VCaP (cell line): ENCODE measurements at regions not wholly inside any gene's neighbourhood (a gene's known extent, or its start where the extent isn't known, plus 50 kb on each side); places are given as distances from the start of the nearest gene placed in this dataset.

ENCODE experiments used
- H3K27ac ChIP-seq: fragments of 450-650 bp; 2 replicates; pipeline ENCODE4 v1.5.1; 2017
- TF ChIP-seq, protein P1 (sequence below): fragments of 450-650 bp; conservative IDR thresholded peaks from 2 replicates; pipeline ENCODE4 v1.5.1; 2017; ENCODE audit warnings: mild to moderate bottlenecking, moderate library complexity

DNA sequence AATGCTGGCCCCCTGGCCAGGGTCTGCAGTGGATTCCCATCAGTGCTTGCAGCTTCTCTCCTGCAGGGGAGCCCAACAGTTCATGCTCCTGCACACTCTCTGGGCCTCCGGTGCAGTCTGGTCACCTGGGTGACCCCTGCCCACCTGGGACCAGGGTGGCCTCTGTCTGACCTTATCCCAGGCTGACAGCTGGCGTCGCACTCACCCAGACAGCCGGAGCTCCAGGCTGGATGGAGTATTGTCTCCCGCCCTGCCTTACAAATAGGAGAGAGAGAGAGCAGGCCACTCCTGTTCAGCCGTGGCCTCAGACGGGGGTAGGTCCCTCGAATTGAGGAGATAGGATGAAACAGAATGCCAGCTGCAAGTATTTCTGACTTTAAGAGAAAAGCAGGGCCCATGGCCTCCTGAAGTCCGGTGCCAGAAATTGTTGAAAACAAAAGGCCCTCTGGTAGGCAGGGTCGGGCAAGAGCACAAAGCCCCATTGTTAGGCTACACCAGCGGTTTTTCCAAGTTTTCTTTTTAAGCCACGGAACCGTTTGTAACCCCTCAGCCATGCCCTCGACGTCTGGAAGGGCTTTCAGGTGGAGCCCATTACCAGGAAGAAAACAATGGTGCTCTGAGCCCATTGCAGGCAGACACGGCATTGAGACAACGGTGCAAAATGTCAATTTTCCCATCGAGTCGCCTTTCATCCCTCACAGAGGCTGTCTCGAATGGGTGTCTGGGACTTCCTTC, 258.4 kb downstream of the BCL11A start:
- TF ChIP-seq, protein P1, sequence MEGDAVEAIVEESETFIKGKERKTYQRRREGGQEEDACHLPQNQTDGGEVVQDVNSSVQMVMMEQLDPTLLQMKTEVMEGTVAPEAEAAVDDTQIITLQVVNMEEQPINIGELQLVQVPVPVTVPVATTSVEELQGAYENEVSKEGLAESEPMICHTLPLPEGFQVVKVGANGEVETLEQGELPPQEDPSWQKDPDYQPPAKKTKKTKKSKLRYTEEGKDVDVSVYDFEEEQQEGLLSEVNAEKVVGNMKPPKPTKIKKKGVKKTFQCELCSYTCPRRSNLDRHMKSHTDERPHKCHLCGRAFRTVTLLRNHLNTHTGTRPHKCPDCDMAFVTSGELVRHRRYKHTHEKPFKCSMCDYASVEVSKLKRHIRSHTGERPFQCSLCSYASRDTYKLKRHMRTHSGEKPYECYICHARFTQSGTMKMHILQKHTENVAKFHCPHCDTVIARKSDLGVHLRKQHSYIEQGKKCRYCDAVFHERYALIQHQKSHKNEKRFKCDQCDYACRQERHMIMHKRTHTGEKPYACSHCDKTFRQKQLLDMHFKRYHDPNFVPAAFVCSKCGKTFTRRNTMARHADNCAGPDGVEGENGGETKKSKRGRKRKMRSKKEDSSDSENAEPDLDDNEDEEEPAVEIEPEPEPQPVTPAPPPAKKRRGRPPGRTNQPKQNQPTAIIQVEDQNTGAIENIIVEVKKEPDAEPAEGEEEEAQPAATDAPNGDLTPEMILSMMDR = no peak
- no peak overlapping the region for H3K27ac ChIP-seq

DNA sequence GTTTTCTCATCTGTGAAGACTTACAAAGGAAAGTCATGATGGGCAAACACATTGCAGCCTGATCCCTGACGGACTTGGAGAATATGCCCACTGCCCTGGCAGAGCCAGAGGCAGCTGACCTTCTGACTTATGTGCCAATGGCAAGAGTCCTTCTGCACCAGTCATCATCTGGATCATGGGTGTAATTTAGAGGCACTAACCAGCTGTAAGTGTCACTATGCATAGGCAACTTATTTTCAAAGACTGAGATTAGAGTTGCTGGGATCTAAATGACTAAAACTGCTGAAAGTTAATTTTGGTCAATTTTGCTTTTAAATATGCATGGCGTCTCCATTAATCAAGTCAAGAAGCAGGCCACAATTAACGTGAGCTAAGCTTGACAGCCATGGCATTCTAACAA, 261.2 kb downstream of the BCL11A start:
- no peak overlapping the region for H3K27ac ChIP-seq
- TF ChIP-seq, protein P1 = no peak

- TF ChIP-seq, protein P1 = no peak
- no peak overlapping the region for H3K27ac ChIP-seq
Measured at GRCh38 chr2:60290509-60290908, 262.9 kb downstream of the BCL11A start.

DNA sequence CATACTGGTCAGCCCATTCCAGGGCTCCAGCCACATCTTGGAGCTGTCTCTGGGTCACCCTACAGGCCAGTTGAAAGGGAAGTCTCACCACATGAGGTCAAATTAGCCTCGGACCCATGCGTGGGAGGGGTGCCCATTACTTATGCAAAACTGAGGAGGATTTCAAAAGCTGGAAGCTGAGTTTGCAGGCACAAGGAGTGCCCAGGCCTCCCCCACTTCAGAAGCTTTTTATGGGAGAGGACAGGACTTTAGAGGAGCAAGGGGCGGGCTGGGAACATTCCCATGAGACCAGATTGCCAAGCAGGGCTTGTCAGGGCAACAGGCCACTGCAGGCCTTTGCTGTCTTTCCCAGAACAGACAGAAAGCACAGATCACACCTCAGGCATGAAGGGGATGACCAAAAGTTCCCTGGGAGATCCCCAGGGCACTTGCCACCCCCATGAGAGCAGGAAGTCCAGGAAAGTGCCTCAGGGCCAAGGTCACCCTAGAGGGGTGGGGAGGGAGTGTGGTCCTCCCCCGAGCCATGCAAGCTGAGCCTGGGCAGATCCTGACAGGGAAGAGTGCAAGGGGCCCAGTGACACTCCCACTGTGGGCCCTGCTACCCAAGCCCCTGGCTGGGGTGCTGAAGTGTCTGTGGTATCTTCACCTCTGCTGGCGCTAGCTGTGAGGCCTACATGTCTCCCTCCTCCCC, 267.7 kb downstream of the BCL11A start:
- TF ChIP-seq, protein P1 = no peak
- H3K27ac ChIP-seq = no peak overlapping the region

- TF ChIP-seq, protein P1 = no peak
- H3K27ac ChIP-seq = no peak overlapping the region
Measured at GRCh38 chr2:60283626-60284025, 269.8 kb downstream of the BCL11A start.

- TF ChIP-seq, protein P1 = no peak
- no peak overlapping the region for H3K27ac ChIP-seq
Measured at GRCh38 chr2:60282886-60283285, 270.6 kb downstream of the BCL11A start.

DNA sequence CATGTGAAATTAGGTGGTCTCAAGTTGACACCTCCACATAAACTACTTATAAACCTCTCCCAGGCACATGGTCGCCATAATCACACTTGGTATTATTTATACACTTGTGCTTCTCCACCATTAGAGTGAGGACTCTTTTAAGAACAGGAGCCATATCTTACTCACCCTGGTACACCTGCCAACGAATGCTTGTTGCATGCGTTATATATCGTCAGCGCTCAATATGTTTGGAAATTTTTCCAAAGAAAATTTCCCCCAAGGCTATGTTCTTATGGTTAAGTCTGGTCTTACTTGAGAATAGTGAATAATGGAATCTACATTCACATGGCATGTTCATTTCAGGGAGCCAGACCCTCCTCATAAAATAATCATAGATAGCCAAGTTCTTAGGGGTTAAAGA, 271.7 kb downstream of the BCL11A start:
- TF ChIP-seq, protein P1 = no peak
- H3K27ac ChIP-seq = no peak overlapping the region
